SK-N-SH (cell line): ENCODE measurements at regions not wholly inside any gene's neighbourhood (a gene's known extent, or its start where the extent isn't known, plus 50 kb on each side); places are given as distances from the start of the nearest gene placed in this dataset.

Experiments
- CTCF ChIA-PET: fragments of 300-600, 350-600 bp; formaldehyde crosslinking; extraction: SDS; loops from one replicate; lab custom pipeline; 2021; lab: Yijun Ruan, JAX
- POLR2A ChIA-PET: fragments of 350-600 bp; sonication (Branson Sonifier 250); formaldehyde crosslinking; extraction: SDS; loops from one replicate; lab custom pipeline; 2020; ENCODE audit warnings: antibody characterized with exemption, inconsistent platforms; lab: Yijun Ruan, JAX
- DNase-seq: peaks from one replicate; pipeline ENCODE4 v3.0.0; 2012
- H2AFZ ChIP-seq: fragments of 200-600 bp; sonication (generic); 2 replicates; pipeline ENCODE4 v1.8.1; 2016; ENCODE audit warnings: antibody characterized with exemption, mild to moderate bottlenecking, low read depth
- H3F3A ChIP-seq: fragments of 200-600 bp; sonication (generic); replicated peaks from 2 replicates; pipeline ENCODE3; 2016; ENCODE audit warnings: antibody characterized with exemption, mild to moderate bottlenecking; ENCODE audit not compliant: insufficient read depth
- H3K27ac ChIP-seq, 2 experiments: fragments of 200-500 bp in 1 of 2; fragments of 200-600 bp in 1 of 2; sonication (Bioruptor generic) in 1 of 2; sonication (generic), shearing (Covaris generic) in 1 of 2; 2 replicates each; pipeline versions ENCODE4 v1.5.1 to v1.6.1; 2014 to 2016; ENCODE audit warnings: low read depth in 2 of 2, inconsistent platforms in 1 of 2, low read length in 1 of 2, mild to moderate bottlenecking in 1 of 2, mixed read lengths in 1 of 2
- H3K27me3 ChIP-seq: fragments of 200-600 bp; sonication (generic), shearing (Covaris generic); 2 replicates; pipeline ENCODE4 v1.6.1; 2016; ENCODE audit warnings: mixed run types; ENCODE audit not compliant: insufficient read depth
- H3K36me3 ChIP-seq, 2 experiments: fragments of 200-500 bp in 1 of 2; fragments of 200-600 bp in 1 of 2; sonication (Bioruptor generic) in 1 of 2; sonication (generic) in 1 of 2; replicated peaks in 1 of 2; 2 replicates each; pipeline versions ENCODE3 to v1.5.1; 2014 to 2016; ENCODE audit warnings: low read length in 1 of 2, mild to moderate bottlenecking in 1 of 2; ENCODE audit not compliant: insufficient read depth in 2 of 2, control insufficient read depth in 1 of 2
- H3K4me1 ChIP-seq, 2 experiments: fragments of 200-500 bp in 1 of 2; fragments of 200-600 bp in 1 of 2; sonication (Bioruptor generic) in 1 of 2; sonication (generic), shearing (Covaris generic) in 1 of 2; 2 replicates each; pipeline versions ENCODE4 v1.5.1 to v1.6.1; 2014 to 2016; ENCODE audit warnings: low read depth in 1 of 2, low read length in 1 of 2, mixed run types in 1 of 2; ENCODE audit not compliant: insufficient read depth in 2 of 2, control insufficient read depth in 1 of 2
- H3K4me2 ChIP-seq: fragments of 200-600 bp; sonication (generic), shearing (Covaris generic); 2 replicates; pipeline ENCODE4 v1.6.1; 2017; ENCODE audit warnings: mixed run types
- H3K4me3 ChIP-seq, 2 experiments: fragments of 200-500 bp in 1 of 2; fragments of 200-600 bp in 1 of 2; sonication (Bioruptor generic) in 1 of 2; sonication (generic), shearing (Covaris generic) in 1 of 2; 2 replicates each; pipeline versions ENCODE4 v1.5.1 to v1.8.1; 2014 to 2016; ENCODE audit warnings: low read depth in 2 of 2, inconsistent platforms in 1 of 2, low read length in 1 of 2, mild to moderate bottlenecking in 1 of 2, mixed read lengths in 1 of 2, moderate library complexity in 1 of 2
- H3K79me2 ChIP-seq: fragments of 200-600 bp; sonication (generic); 2 replicates; pipeline ENCODE4 v1.8.1; 2017; ENCODE audit warnings: mild to moderate bottlenecking; ENCODE audit not compliant: insufficient read depth
- H3K9ac ChIP-seq: fragments of 200-600 bp; sonication (generic); 2 replicates; pipeline ENCODE4 v1.6.1; 2017; ENCODE audit warnings: mixed run types
- H3K9me2 ChIP-seq: fragments of 200-600 bp; sonication (generic); 2 replicates; pipeline ENCODE4 v1.6.1; 2017; ENCODE audit warnings: mixed run types
- H3K9me3 ChIP-seq: fragments of 200-600 bp; sonication (generic); 2 replicates; pipeline ENCODE4 v1.6.1; 2017; ENCODE audit warnings: mixed run types, mild to moderate bottlenecking, moderate library complexity
- H4K20me1 ChIP-seq: fragments of 200-600 bp; sonication (generic); 2 replicates; pipeline ENCODE4 v1.6.1; 2017; ENCODE audit warnings: mild to moderate bottlenecking, mixed run types; ENCODE audit not compliant: insufficient read depth
- CHD2 ChIP-seq: fragments of 150-350 bp; IDR thresholded peaks from 2 replicates; pipeline ENCODE4 v1.6.1; 2018; ENCODE audit warnings: low read length; ENCODE audit not compliant: partially characterized antibody
- CTCF ChIP-seq: fragments of 200-600 bp; sonication (generic); IDR thresholded peaks from 2 replicates; pipeline ENCODE4 v1.6.1; 2017; ENCODE audit warnings: antibody characterized with exemption, mild to moderate bottlenecking, moderate library complexity
- EZH2phosphoT487 ChIP-seq: fragments of 200-600 bp; sonication (generic); IDR thresholded peaks from 2 replicates; pipeline ENCODE4 v1.6.1; 2017; ENCODE audit warnings: low read depth, mixed run types, mild to moderate bottlenecking, antibody characterized with exemption, moderate library complexity, borderline replicate concordance
- FOSL2 ChIP-seq: IDR thresholded peaks from 2 replicates; pipeline ENCODE4 v1.4.0; 2012; ENCODE audit warnings: low read depth, mild to moderate bottlenecking, moderate library complexity, borderline replicate concordance
- FOXM1 ChIP-seq: IDR thresholded peaks from 2 replicates; pipeline ENCODE4 v1.4.0; 2012; ENCODE audit warnings: low read depth, mild to moderate bottlenecking
- GABPA ChIP-seq: IDR thresholded peaks from 2 replicates; pipeline ENCODE4 v1.4.0; 2012; ENCODE audit warnings: low read depth, mild to moderate bottlenecking
- GATA2 ChIP-seq: sonication (generic); formaldehyde crosslinking; IDR thresholded peaks from 2 replicates; pipeline ENCODE4 v1.5.0; 2020; ENCODE audit warnings: mild to moderate bottlenecking, missing genetic modification reagents
- IRF3 ChIP-seq: fragments of 150-350 bp; IDR thresholded peaks from 2 replicates; pipeline ENCODE4 v1.6.1; 2016; ENCODE audit warnings: mild to moderate bottlenecking, low read depth, low read length
- MAX ChIP-seq: IDR thresholded peaks from 2 replicates; pipeline ENCODE4 v1.4.0; 2012; ENCODE audit warnings: low read depth
- MEF2A ChIP-seq: IDR thresholded peaks from 2 replicates; pipeline ENCODE4 v1.4.0; 2012; ENCODE audit warnings: low read depth, borderline replicate concordance
- MXI1 ChIP-seq: IDR thresholded peaks from 2 replicates; pipeline ENCODE4 v1.6.1; 2012; ENCODE audit warnings: mild to moderate bottlenecking, low read depth, low read length, improper control_type of control experiment
- NFIC ChIP-seq: IDR thresholded peaks from 2 replicates; pipeline ENCODE4 v1.4.0; 2012; ENCODE audit warnings: borderline replicate concordance
- NRF1 ChIP-seq: IDR thresholded peaks from 2 replicates; pipeline ENCODE4 v1.6.1; 2012; ENCODE audit warnings: low read depth, mild to moderate bottlenecking, low read length
- POLR2AphosphoS5 ChIP-seq: IDR thresholded peaks from 2 replicates; pipeline ENCODE4 v1.6.1; 2012; ENCODE audit warnings: low read depth, low read length
- SIN3A ChIP-seq: IDR thresholded peaks from 2 replicates; pipeline ENCODE4 v1.6.1; 2012; ENCODE audit warnings: low read depth, mild to moderate bottlenecking, low read length, moderate library complexity, borderline replicate concordance
- TAF1 ChIP-seq: IDR thresholded peaks from 2 replicates; pipeline ENCODE4 v1.6.1; 2012; ENCODE audit warnings: low read depth, mild to moderate bottlenecking, low read length, moderate library complexity, borderline replicate concordance
- TCF12 ChIP-seq: IDR thresholded peaks from 2 replicates; pipeline ENCODE4 v1.4.0; 2012
- TEAD4 ChIP-seq: IDR thresholded peaks from 2 replicates; pipeline ENCODE4 v1.4.0; 2012; ENCODE audit warnings: mild to moderate bottlenecking, borderline replicate concordance; ENCODE audit not compliant: insufficient read depth
- USF1 ChIP-seq: IDR thresholded peaks from 2 replicates; pipeline ENCODE4 v1.4.0; 2012; ENCODE audit warnings: low read depth, borderline replicate concordance
- WGBS: methylation state at CpG from one replicate; pipeline ENCODE4 v1.1.6; 2017; ENCODE audit warnings: low lambda C conversion rate; 5-methylcytosine and 5-hydroxymethylcytosine counted together

- POLR2A ChIA-PET, result no interaction called here
- H3F3A ChIP-seq, result no peaks in the 10 kb centered on the region
Observed at GRCh38 chr3:103342205-103342731, 907.5 kb downstream of the ZPLD1 start.

More at GRCh38 chr3:103342205-103342731, 907.5 kb downstream of the ZPLD1 start:
- no peak overlapping the region for H3K27ac ChIP-seq
- no peak for TF ChIP-seq FOSL2
- TF ChIP-seq NRF1, result no peak
- no peak for TF ChIP-seq MXI1
- TF ChIP-seq IRF3, result no peak
- TF ChIP-seq MEF2A, result no peak
- no peak for TF ChIP-seq GABPA
- no peak for TF ChIP-seq NFIC
- TF ChIP-seq TEAD4, result no peak
- TF ChIP-seq POLR2AphosphoS5, result no peak
- TF ChIP-seq GATA2 (CRISPR knock-in tag), result no peak
- no peak for TF ChIP-seq CHD2
- no peak for TF ChIP-seq SIN3A
- TF ChIP-seq FOXM1, result no peak
- TF ChIP-seq CTCF, result no peak
- no peak for TF ChIP-seq EZH2phosphoT487
- no peak for TF ChIP-seq MAX
- no peak for TF ChIP-seq TAF1
- no peak for TF ChIP-seq TCF12
- no peak for TF ChIP-seq USF1
- WGBS, result 61% methylated on average over 4 of the region's 4 CpGs
- no peaks in the 10 kb centered on the region for H3K36me3 ChIP-seq
- no peak overlapping the region for H3K4me3 ChIP-seq
- H3K27me3 ChIP-seq, result no peaks in the 10 kb centered on the region
- H3K4me1 ChIP-seq, result no peaks in the 10 kb centered on the region; a peak in 1 of 4 replicates
- no peak overlapping the region for H3K9ac ChIP-seq
- no peak overlapping the region for H3K4me2 ChIP-seq
- H3K9me3 ChIP-seq, result no peaks in the 10 kb centered on the region
- no peak overlapping the region for H2AFZ ChIP-seq
- CTCF ChIA-PET, result interaction anchor here (0.9 kb wide), 1 partner anchor 11 kb away, joined by 6 read pairs; no protein-coding TSS in a partner anchor
- H4K20me1 ChIP-seq, result no peaks in the 10 kb centered on the region
- no peaks in the 10 kb centered on the region for H3K9me2 ChIP-seq
- no peak for DNase-seq
- no peaks in the 10 kb centered on the region for H3K79me2 ChIP-seq
